ENCODE measurements at regions not wholly inside any gene's neighbourhood (a gene's known extent, or its start where the extent isn't known, plus 50 kb on each side); places are given as distances from the start of the nearest gene placed in this dataset.
"Not testable (repeated sequence)": the region's sequence is repeated elsewhere in the genome, so short reads cannot be mapped to it uniquely, and the experiment has no call there.

DNA sequence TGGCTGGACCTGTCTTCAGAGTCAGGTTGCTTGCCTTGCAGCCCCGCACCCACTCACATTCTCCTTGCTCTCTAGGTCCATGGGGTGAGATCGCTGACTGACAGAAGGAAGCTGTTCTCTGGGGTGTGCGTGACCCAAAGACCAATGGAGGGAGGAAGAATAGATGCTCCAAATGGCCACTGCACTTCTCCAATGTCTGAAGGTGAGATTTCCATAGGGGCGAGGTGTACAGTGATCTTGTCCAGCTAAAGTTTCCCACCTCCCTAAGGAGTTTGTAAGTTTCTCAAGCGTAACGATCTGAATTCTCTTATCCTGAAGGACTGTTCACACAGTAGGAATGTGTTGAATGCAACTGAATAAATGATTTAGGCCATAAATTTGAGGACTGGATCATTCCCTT is 211.9 kb upstream of the IRF2BP2 start:
- no peak for DNase-seq (ENCODE audit: low read depth)

- no peak for DNase-seq (ENCODE audit: low read depth)
Measured at GRCh38 chr1:234820597-234820996, 210.6 kb upstream of the IRF2BP2 start.

GRCh38 chr1:234819845-234820244 is 209.9 kb upstream of the IRF2BP2 start:
- not testable (repeated sequence) for DNase-seq (ENCODE audit: low read depth)

- not testable (repeated sequence) for DNase-seq (ENCODE audit: low read depth)
Measured at GRCh38 chr1:234818040-234818387, 208.0 kb upstream of the IRF2BP2 start.

DNA sequence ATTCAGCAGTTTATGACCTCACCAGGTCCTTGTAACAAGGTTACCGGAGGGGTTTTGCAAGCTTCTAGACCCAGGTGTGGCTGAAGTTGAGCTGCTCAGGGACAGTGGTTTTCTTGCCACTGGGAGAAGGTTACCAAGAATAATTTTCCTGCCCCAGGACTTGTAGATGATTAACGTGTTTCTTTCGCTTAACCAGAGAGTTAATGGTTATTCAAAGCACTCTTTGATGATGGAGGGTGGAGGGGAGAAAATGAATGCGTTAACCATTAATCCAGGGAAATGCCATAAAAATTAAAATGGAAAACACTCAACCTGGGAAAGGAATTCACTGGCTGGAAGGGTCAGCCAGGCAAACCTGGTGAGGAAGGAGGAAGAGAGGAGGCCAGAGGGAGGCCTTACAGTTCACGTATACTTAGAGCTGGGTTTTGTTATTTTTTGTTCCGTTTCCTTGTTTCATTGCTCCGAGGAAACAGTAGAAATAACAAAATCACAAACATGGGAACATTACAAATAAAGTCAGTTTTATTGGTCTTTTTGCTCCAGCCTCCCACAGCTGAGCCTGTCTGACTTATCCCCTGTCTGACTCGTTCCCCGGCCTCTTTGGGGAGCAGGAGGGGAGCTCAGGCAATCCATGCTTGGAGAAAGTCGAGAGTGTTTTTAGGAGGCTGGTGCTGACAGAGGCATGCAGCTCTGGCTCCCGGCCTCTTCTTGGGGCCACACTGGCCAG is 207.5 kb upstream of the IRF2BP2 start:
- DNase-seq (ENCODE audit: low read depth) = not testable (repeated sequence)

GRCh38 chr1:234816864-234817263 is 206.9 kb upstream of the IRF2BP2 start:
- DNase-seq (ENCODE audit: low read depth) = not testable (repeated sequence)

DNA sequence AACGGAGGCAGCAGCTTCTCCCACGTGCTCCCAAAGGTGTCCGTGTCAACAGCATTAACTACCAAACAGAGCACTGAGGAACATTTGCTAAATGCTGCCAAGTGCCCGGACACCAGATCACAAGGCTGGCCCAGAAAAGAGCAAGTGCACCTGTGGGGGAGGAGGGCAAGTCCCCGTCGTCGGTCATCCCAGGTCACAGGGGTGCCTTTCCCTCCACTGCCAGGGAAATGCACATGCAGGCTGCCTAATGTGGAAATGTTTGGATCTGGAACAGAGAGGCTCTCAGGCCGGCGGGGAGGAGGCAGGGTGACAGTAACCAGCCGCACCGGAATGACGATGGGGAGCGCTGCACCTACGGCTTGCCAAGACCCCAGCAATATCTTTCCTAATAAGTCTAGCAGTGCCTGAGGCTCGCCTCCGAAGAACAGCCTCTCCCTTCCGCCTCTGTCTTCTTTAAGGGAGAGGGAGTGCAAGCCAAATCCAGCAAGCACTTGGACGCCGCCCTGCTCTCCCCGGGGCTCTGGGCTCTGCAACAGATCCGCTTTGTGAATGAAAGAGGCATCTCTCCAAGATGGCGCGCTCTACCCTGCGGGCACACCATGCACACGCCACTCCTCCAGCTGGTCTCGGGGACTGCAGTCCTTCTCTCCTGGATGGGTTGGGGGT is 206.3 kb upstream of the IRF2BP2 start:
- DNase-seq (ENCODE audit: low read depth) = not testable (repeated sequence)

- not testable (repeated sequence) for DNase-seq (ENCODE audit: low read depth)
Measured at GRCh38 chr1:234815295-234815815, 205.4 kb upstream of the IRF2BP2 start.

GRCh38 chr1:234814235-234814634 is 204.3 kb upstream of the IRF2BP2 start:
- DNase-seq (ENCODE audit: low read depth) = not testable (repeated sequence)

GRCh38 chr1:234811824-234812223 is 201.8 kb upstream of the IRF2BP2 start:
- DNase-seq (ENCODE audit: low read depth) = peak; percentile 64

GRCh38 chr1:234810726-234811125 is 200.7 kb upstream of the IRF2BP2 start:
- DNase-seq (ENCODE audit: low read depth) = not testable (repeated sequence)

- not testable (repeated sequence) for DNase-seq (ENCODE audit: low read depth)
Measured at GRCh38 chr1:234809854-234810245, 199.9 kb upstream of the IRF2BP2 start.

DNA sequence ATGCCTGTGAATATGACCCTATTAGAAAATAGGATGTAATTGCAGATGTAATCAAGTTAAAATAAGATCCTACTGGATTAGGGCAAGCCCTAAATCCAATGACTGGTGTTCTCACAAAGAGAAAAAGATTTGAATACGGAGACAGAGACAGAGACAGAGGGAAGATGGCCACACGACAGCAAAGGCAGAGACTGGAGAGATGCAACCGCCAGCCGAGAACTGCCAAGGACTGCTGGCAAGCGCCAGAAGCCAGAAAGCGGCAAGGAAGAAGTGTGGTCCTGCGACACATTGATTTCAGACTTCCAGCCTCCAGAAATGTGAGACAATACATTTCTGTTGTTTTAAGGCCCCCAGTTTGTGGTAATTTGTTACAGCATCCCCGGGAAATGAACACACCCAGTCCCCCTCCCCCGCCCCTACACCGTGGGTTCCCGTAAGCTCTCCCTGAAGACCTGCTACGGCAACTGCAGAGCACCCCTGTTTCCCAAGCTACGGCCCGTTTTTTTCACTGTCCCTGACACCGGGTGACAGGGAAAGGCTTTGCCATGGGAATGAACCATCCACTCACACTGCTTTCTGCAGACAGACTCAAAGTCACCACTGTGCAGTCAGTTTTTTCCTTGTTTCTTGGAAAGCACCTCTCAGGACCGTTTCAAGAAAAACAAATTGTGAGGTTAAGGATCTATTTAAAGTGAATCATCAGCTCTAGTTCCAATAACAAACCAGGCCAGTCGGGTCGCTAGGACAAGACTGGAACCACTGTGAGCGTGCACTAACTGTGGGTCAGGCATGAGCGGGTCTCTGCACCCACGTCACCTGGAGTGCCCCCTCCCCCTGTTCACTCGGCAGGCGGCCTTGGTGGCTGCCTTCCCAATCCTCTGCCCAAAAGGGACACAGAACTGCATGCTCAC is 199.2 kb upstream of the IRF2BP2 start:
- not testable (repeated sequence) for DNase-seq (ENCODE audit: low read depth)

GRCh38 chr1:234808459-234808858 is 198.5 kb upstream of the IRF2BP2 start:
- DNase-seq (ENCODE audit: low read depth) = not testable (repeated sequence)

GRCh38 chr1:234807705-234808104 is 197.7 kb upstream of the IRF2BP2 start:
- not testable (repeated sequence) for DNase-seq (ENCODE audit: low read depth)

- DNase-seq (ENCODE audit: low read depth) = not testable (repeated sequence)
Measured at GRCh38 chr1:234802586-234802985, 192.6 kb upstream of the IRF2BP2 start.

DNA sequence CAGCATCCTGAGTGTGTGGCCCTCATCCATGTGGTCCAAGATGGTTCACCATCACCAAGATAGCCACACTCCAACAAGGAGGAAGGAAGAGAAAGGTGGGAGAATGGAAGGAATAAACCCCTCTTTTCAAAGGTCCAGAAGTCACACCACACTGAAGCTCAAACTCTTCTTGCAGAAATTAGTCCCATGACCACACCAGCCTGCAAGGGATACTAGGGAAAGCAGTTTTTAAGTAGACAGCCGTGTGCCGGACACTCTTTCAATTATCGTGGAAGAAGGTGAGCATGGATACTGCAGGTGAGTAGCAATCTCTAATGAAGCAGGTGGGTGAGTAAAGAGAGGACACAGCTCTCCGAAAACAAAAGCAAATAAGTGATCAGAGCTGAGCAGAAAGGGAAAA is 191.7 kb upstream of the IRF2BP2 start:
- not testable (repeated sequence) for DNase-seq (ENCODE audit: low read depth)

DNA sequence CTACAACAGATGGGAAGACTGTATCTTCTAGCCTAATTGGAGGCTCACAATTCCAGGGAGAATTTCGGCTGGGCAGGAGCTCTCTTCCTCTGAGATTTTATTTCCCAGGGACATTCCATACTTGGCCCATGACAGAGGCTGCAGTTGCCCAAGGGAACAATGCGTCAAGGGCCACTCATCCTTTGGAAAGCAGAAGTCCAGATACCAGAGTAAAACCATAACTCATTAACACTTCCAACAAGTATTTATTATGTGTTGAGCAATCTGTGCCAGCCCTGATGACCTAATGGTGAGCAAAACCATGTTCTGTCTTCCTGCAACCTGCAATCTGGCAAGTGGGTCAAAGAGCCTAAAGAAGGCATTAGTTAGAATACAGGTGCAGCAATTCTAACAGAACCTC is 191.2 kb upstream of the IRF2BP2 start:
- DNase-seq (ENCODE audit: low read depth) = not testable (repeated sequence)

GRCh38 chr1:234800563-234800962 is 190.6 kb upstream of the IRF2BP2 start:
- not testable (repeated sequence) for DNase-seq (ENCODE audit: low read depth)

- not testable (repeated sequence) for DNase-seq (ENCODE audit: low read depth)
Measured at GRCh38 chr1:234799021-234799689, 189.2 kb upstream of the IRF2BP2 start.

DNA sequence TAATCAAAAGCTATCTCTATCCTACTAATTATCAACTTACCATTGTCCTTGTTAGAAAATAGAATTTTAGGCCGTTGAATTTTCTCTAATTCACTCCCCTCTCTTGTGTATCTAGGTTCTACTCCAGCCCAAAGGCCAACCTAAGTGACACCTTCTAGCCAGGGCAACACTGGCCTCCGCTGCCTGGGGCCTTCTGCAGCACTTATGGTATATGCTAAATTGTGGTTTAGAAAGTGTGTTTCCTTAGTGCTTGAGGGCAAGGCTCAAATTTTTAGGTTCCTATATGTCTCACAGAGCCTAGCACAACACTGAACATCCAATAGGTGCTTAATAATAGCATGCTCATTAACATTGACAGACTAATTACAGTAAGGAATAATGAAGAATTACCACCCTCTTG is 187.2 kb upstream of the IRF2BP2 start:
- not testable (repeated sequence) for DNase-seq (ENCODE audit: low read depth)

- DNase-seq (ENCODE audit: low read depth) = not testable (repeated sequence)
Measured at GRCh38 chr1:234796438-234796792, 186.4 kb upstream of the IRF2BP2 start.
